Activated CD4-positive, alpha-beta T cell treated with anti-CD3 and anti-CD28 coated beads, Interleukin-2, amount 10 ng/mL, durations not matched to agents 7 days and 5 days (primary cell): ENCODE measurements at regions not wholly inside any gene's neighbourhood (a gene's known extent, or its start where the extent isn't known, plus 50 kb on each side); places are given as distances from the start of the nearest gene placed in this dataset.

Experiments used
- CTCF ChIA-PET: fragments of 350-600 bp; sonication (Branson Sonifier 250); formaldehyde crosslinking; loops from one replicate; lab custom pipeline; 2021; ENCODE audit warnings: antibody characterized with exemption; lab: Charles Lee
- POLR2A ChIA-PET: fragments of 350-600 bp; sonication (Branson Sonifier 250); formaldehyde crosslinking; loops from one replicate; lab custom pipeline; 2021; ENCODE audit warnings: antibody characterized with exemption; lab: Charles Lee
- DNase-seq: peaks from one replicate; pipeline ENCODE4 v3.0.0-alpha.2; 2020
- H3K27ac Mint-ChIP-seq: one replicate; pipeline ENCODE4 v1.8.0; 2021; ENCODE audit warnings: mild to moderate bottlenecking, moderate library complexity, mixed read lengths
- H3K27me3 Mint-ChIP-seq: one replicate; pipeline ENCODE4 v1.8.0; 2021; ENCODE audit warnings: mixed read lengths
- H3K36me3 Mint-ChIP-seq: one replicate; pipeline ENCODE4 v1.8.0; 2021; ENCODE audit warnings: low read depth, mixed read lengths
- H3K4me1 Mint-ChIP-seq: one replicate; pipeline ENCODE4 v1.8.0; 2021; ENCODE audit warnings: mixed read lengths
- H3K4me3 Mint-ChIP-seq: one replicate; pipeline ENCODE4 v1.8.0; 2021; ENCODE audit warnings: mild to moderate bottlenecking, moderate library complexity, mixed read lengths
- H3K9me3 Mint-ChIP-seq: one replicate; pipeline ENCODE4 v1.8.0; 2021; ENCODE audit warnings: mixed read lengths

DNA sequence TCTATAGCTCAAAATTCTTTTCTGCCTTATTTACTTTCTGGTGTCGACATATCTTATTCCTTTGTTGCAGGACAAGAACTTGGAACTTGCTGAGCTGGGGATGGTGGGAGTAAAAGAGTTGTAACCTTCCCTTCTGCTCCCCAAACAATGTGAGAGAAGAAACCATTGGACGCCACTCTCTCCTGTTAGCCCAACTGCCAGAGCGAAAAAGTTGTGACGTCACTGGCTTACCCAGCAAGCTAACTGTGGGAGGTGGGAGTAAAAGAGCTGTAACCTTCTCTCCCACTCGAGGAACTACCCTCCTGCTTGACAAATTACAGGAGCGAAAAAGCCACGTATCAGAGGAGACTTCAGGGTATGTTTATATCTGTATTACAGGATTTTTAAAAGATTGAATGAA is 90.0 kb upstream of the PCDH10 start:
- no peak for DNase-seq
- Mint-ChIP-seq H3K9me3 (no peaks in the 10 kb centered on the region), H3K4me1 (no peaks in the 10 kb centered on the region), H3K36me3 (no peaks in the 10 kb centered on the region), H3K27me3 (no peaks in the 10 kb centered on the region), H3K4me3 (no peak overlapping the region), H3K27ac (no peak overlapping the region)
- POLR2A ChIA-PET: no interaction called here
- CTCF ChIA-PET: no interaction called here

DNA sequence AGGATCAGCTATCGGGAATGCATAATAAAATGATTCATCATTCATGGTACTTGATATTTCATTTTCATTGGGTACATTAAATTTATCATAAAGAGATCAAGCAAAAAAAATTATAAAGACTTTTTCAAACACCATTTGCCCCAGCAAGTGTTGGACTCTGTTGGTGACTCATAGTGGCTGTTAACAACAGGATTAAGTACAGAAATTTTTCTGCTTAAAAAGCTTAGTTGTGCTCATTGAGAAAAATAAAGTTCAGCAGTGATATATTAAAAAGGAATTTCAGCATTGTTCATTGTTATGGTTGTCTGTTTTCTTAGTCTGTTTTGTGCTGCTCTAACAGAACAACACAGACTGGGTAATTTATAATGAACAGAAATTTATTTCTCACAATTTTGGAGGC is 86.2 kb upstream of the PCDH10 start:
- peaks cover 3% of the 10 kb centered on the region for H3K9me3 Mint-ChIP-seq
- no peaks in the 10 kb centered on the region for H3K36me3 Mint-ChIP-seq
- ChIA-PET POLR2A (no interaction called here), CTCF (no interaction called here)
- H3K4me3 Mint-ChIP-seq: no peak overlapping the region
- H3K4me1 Mint-ChIP-seq: no peaks in the 10 kb centered on the region
- H3K27ac Mint-ChIP-seq: no peak overlapping the region
- DNase-seq: no peak
- no peaks in the 10 kb centered on the region for H3K27me3 Mint-ChIP-seq

DNA sequence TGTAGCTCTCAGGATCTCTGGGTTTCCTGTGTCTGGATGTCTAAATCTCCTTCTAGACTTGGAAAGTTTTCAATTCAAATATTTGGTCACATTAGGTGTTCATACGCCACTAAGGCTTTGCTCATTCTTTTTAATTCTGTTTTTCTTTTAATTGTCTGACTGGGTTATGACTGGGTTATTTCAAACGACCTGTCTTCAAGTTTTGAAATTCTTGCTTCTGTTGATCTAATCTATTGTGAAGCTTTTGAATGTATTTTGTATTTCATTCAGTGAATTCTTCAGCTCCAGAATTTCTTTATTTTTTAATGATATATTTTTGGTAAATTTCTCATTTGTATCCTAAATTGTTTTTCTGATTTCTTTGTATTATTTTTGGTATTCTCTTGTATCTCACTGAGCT is 81.0 kb upstream of the PCDH10 start:
- Mint-ChIP-seq H3K9me3 (peaks cover 12% of the 10 kb centered on the region), H3K4me1 (no peaks in the 10 kb centered on the region), H3K27me3 (no peaks in the 10 kb centered on the region), H3K27ac (no peak overlapping the region), H3K4me3 (no peak overlapping the region), H3K36me3 (no peaks in the 10 kb centered on the region)
- CTCF ChIA-PET: no interaction called here
- POLR2A ChIA-PET: no interaction called here
- no peak for DNase-seq

DNA sequence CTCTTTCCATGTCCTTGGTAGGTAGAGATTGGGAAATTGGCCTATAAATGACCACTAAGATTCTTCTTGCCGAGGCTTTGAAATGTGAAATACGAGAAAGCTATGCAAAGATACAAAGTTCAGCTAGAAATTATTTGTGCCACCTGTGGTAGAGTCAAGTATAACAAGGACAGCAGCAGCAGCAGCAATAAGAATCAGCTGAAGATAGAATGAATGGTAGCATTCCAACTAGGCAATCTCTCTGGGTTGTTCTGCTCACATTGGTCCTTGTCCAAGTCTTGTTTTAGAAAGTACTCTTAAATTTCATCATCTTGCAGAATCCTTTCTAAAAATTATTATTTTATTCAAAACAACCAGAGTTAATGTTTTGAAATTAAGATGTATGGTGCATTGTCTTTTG is 67.8 kb upstream of the PCDH10 start:
- Mint-ChIP-seq H3K4me1 (no peaks in the 10 kb centered on the region), H3K27ac (no peak overlapping the region), H3K9me3 (no peaks in the 10 kb centered on the region), H3K27me3 (no peaks in the 10 kb centered on the region), H3K36me3 (no peaks in the 10 kb centered on the region), H3K4me3 (no peak overlapping the region)
- ChIA-PET CTCF (no interaction called here), POLR2A (no interaction called here)
- DNase-seq: no peak

GRCh38 chr4:133084421-133084820 is 64.7 kb upstream of the PCDH10 start:
- CTCF ChIA-PET: interaction anchor here (1.0 kb wide), 1 partner anchor 80 kb away, joined by 4 read pairs; no protein-coding TSS in a partner anchor

GRCh38 chr4:133095591-133095990 is 53.5 kb upstream of the PCDH10 start:
- Mint-ChIP-seq H3K9me3 (no peaks in the 10 kb centered on the region), H3K36me3 (no peaks in the 10 kb centered on the region), H3K27ac (no peak overlapping the region), H3K4me1 (no peaks in the 10 kb centered on the region), H3K4me3 (no peak overlapping the region), H3K27me3 (no peaks in the 10 kb centered on the region)
- POLR2A ChIA-PET: no interaction called here
- no peak for DNase-seq
- CTCF ChIA-PET: no interaction called here

More at GRCh38 chr4:133084421-133084820, 64.7 kb upstream of the PCDH10 start:
- Mint-ChIP-seq H3K36me3 (no peaks in the 10 kb centered on the region), H3K4me1 (no peaks in the 10 kb centered on the region), H3K4me3 (no peak overlapping the region), H3K9me3 (no peaks in the 10 kb centered on the region), H3K27ac (no peak overlapping the region), H3K27me3 (no peaks in the 10 kb centered on the region)
- POLR2A ChIA-PET: no interaction called here
- DNase-seq: no peak

DNA sequence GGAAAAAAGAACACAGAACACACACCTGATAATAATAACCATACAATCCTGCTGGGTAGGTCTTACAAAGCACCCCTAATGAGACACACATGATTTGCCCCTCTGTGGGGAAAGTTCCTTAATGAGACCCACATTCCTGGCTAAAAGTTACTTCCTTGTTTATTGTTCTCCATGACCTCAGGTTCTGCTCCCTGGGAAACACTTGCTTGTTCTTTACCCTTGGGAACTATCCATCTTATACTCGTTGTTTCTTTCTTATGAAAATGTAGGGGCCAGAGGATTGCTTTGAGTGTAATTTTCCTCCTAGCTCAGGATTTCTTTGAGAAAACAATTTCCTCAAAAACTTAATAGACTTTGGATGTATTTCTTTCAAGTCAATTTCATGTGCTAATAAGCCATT is 52.1 kb upstream of the PCDH10 start:
- Mint-ChIP-seq H3K36me3 (no peaks in the 10 kb centered on the region), H3K27me3 (no peaks in the 10 kb centered on the region), H3K4me1 (no peaks in the 10 kb centered on the region), H3K4me3 (no peak overlapping the region), H3K9me3 (no peaks in the 10 kb centered on the region), H3K27ac (no peak overlapping the region)
- POLR2A ChIA-PET: no interaction called here
- DNase-seq: no peak
- CTCF ChIA-PET: no interaction called here
